ENCODE measurements at regions not wholly inside any gene's neighbourhood (a gene's known extent, or its start where the extent isn't known, plus 50 kb on each side); places are given as distances from the start of the nearest gene placed in this dataset.

DNA sequence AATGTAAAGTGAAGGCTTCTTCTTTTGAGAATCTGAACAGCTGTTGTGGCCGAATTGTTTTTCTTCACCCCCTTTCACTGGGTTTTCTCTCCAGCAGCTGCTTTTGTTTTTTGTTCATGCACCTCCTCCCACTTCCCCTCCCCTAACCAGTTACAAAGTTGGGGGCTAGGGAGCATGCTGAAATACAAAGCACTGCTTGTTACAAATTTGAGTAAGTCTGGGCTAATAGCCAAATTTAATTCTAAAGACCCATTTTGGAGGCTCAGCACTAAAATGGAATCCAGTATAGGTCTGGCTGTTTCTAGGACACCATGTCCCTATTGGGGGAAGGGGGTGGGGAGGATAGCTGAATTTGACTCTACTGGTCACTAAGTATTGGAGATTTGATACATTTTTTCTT lies 89.2 kb upstream of the GPM6B start:
- ATAC-seq (no peak), DNase-seq (ENCODE audit: low spot score) (no peak)

DNA sequence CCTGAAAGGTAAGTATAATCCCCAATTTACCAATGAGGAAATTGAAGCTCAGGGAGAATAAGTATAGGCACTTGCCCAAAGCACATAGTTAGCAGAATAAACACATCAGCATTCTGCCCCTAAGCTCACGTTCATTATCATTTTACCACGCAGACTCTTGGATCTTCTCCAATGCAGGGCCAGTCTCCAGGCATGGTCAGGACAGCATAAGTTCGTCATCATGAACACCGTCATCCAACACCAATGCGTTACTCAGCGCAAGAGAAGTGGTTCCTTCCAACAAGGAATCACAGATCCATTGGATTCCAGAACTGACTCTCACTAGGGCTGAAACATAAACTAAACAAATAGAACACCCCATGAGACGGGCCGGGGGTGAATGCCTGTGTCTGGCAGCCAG lies 86.5 kb upstream of the GPM6B start:
- no peak for ATAC-seq

DNA sequence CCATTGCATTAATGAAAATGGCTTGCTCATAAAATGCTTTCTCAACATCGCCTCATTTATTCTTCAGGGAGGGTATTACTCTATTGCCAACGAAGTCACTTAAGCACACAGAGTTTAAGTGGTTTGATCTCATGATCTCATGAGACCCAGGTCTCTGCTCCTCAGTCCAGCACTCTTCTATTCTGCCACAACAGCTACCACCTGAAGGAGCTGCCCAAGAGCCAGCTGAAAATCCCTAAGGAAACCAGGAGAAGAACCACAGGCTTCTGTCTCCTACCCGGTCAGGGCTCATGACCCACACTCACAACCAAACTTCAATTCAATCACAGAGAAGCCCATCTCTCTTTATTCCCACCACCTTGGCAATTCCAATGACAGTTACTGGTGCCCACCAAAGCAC lies 85.5 kb upstream of the GPM6B start:
- no peak for ATAC-seq

More for the DNA sequence above, 86.5 kb upstream of the GPM6B start:
- no peak for DNase-seq (ENCODE audit: low spot score)

DNA sequence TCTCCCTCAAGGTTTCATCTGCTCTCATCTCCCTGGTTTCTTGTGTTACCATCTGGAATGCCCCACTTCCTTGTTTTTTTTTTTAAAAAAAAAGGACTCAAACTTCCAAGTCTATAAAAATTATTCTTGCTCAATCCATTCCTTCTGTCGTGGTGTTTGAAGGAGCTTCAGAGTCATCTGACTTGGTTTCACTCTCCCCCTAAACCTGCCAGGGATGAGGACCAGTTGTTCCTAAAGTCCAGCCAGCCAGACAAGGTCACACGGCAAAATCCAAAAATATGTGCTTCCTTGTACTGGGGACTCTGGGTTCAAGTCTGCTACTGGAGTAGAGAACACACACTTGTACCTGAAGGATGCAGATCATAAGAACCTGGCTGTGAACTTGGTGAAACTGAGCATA lies 84.5 kb upstream of the GPM6B start:
- DNase-seq (ENCODE audit: low spot score) (no peak), ATAC-seq (no peak)

More for the DNA sequence above, 85.5 kb upstream of the GPM6B start:
- DNase-seq (ENCODE audit: low spot score) = no peak

DNA sequence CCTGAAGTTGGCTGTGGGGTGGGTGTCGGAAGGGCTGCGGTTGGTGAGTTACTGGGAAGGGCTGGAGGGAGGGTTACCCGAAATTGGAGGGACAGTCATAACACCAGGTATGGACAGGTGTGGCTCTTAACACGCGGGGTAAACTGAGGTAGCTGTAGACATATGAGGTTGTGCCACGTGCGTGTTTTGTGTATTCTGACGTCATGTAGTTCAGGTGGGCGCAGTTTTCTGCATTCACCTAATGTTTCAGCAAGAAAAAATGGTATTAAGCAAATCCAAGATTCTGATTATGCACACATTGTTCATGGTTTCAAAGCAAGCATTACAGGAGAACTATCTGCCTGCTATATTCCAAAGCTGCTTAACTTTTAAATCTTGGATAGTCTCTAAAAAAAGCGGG lies 83.5 kb upstream of the GPM6B start:
- no peak for DNase-seq (ENCODE audit: low spot score)

DNA sequence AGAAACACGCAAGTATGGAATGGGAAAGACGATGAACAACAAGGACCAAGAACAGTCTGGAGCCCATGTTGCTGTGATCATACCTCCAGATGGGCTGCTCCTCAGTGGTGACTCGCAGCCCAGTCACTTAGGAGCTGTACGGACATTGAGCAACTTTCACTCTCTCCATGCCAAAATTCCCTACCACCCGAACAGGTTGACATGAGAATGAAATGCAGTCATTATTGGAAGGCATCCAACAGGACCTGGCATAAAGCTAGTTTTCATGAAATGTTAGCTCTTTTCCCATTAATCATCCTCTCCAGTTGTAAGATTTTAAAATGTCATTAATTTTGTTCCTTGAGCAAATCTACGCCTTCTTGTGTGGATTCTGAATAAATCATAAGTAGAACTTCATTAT lies 82.7 kb upstream of the GPM6B start:
- no peak for DNase-seq (ENCODE audit: low spot score)

More for the DNA sequence above, 83.5 kb upstream of the GPM6B start:
- no peak for ATAC-seq

DNA sequence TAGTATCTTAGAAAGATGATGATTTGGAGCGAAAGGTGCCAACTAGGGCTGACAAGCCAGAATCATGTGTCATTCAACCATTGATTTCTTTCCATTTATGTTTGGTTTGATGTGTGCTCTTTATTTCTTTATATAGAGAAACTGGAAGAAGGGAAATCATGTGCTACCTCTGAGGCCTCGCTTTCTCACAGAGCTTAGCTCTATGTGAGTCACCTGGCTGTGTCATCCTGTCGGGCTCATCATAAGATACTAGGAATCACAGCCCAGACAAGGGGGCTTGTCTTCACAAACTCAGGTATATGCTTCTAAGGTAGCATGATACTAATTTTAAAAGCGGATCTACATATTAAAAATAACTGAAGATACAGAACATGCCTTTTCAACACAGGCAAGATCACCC lies 81.7 kb upstream of the GPM6B start:
- DNase-seq (ENCODE audit: low spot score) (no peak), ATAC-seq (no peak)

More for the DNA sequence above, 82.7 kb upstream of the GPM6B start:
- ATAC-seq = no peak

DNA sequence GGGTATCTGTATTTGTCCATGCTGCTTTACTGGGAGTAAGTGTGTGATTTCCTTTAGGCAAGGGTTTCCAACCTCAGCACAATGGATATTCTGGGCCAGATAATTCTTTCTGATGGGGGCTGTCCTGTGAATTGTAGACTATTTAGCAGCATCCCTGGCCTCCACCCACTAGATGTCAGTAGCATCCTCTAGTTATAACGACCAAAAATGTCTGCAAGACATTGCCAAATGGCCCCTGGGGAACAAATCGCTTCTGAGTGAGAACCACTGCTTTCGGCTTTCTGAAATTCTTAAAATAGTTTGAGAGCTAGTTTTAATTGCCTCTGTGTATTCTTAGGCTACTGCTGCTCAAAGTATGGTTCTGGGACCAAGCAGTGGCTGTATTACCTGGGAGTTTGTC lies 81.2 kb upstream of the GPM6B start:
- ATAC-seq = no peak
- no peak for DNase-seq (ENCODE audit: low spot score)

DNA sequence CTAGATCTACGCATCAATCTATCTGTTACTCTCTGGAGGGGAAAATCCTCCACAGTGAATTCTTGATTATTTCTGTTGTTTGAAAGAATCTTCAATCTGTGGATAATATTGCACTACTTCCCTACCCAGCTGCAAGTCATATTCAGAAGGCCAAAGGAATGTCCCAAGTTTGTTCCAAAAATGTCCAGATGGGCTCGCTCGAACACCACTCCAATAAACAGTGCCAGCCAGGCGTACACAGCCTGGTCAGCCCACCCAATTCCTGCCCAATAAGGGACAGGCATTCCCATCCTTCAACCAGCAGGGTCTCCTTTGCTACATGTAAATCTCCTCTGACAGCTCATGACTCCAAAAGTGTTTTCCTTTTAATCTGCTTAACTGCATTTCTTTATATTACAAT lies 80.7 kb upstream of the GPM6B start:
- DNase-seq (ENCODE audit: low spot score) (no peak), ATAC-seq (no peak)

DNA sequence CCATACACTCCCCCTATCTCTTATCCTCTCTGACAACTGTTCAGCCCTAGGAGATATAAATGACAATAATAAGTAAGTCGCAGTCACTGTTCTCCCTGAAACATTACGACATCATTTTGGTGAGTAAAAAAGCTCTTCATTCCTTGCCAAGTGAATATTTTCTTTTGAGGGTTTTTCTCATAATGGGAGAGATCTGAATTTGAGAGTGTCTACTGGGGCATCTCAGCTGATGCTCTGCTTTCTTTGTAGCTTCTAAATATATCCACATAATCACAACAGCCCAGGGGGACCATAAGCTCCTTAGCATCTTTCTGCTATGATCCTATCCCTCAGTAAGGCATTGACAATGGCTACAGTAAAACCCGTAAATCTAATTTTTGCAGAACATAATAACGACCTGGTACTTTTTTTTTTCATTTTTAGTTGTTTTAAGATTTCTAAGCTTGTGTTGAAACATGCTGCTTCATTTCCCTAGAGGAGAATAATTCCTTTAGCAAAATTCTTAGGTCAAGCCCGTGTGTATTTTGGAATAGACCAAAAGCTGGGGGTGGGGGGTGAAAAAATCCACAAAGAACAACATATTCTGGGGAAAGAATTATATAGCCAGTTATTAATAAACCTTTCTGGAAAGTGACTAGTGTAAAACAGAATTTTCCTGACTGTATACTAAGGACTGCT lies 78.1 kb upstream of the GPM6B start:
- no peak for DNase-seq (ENCODE audit: low spot score)
- no peak for ATAC-seq

DNA sequence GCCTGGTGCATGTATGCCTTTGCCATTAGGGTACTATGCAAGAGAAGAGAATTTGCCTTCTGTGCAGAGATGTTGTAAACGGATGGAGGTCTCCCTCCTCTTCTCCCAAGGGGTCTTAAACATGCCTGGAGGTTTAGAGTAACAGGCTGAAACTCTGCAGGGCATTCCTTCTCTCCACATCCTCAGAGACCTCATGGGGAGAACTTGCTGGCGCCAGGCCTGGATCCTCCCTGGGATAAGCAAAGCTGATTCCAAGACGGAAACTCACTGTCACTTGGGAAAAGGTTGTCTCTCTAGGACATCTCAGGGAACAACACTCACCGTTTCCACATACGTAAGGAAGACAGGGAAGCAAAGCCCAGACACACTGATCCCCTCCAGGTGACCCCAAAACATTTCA lies 76.9 kb upstream of the GPM6B start:
- no peak for DNase-seq (ENCODE audit: low spot score)
- no peak for ATAC-seq

DNA sequence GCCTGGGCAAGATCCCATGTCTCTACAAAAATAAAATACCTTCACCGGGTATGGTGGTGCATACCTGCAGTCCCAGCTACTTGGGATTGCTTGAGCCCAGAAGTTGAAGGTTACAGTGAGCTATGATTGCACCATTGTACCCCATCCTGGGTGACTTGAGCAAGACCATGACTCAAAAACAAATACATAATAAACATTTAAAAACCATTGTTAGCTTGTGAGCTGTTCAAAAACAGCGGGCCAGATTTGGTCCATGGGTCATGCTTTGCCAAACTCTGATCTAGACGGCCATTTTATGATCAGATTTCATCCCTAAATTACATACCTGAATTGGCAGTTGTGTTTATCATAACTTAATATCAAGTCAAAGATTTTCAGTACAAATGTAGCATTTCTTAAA lies 76.0 kb upstream of the GPM6B start:
- no peak for DNase-seq (ENCODE audit: low spot score)
- no peak for ATAC-seq

DNA sequence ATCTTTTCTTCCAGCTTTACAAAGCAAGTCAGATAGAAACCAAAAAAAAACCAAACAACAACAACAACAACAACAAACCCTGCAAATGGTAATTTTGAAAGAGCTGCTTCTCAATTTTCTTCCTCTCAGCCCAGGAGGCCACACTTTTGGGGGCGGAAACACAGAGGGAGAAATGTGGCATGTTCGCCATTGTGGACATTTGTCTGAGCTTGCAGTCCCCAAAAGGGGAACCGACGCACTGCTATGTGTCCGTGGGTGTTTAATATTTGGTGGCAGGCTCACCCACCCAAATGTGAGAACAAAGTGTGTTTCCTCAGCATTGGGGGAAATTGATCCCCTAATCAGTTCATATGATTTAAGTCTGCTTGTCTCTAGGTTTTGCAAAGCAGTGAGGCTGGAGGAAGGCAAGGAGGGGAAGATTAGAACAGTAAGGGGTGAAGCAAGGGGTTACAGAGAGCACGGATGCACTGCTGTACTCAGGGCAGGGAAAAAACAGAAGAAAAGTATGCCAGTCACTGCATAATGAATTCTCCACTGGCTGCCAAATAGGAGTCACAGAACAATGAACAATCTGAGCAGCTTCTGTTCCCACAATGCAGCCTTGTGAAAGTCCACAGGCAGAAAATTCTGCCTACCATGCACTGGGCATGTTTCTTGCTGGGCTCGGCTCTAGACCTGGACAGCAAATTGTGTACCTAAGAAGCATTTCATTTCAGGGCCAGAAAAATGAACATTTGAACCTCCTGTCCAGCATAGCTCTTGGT lies 74.7 kb upstream of the GPM6B start:
- ATAC-seq = no peak
- no peak for DNase-seq (ENCODE audit: low spot score)

DNA sequence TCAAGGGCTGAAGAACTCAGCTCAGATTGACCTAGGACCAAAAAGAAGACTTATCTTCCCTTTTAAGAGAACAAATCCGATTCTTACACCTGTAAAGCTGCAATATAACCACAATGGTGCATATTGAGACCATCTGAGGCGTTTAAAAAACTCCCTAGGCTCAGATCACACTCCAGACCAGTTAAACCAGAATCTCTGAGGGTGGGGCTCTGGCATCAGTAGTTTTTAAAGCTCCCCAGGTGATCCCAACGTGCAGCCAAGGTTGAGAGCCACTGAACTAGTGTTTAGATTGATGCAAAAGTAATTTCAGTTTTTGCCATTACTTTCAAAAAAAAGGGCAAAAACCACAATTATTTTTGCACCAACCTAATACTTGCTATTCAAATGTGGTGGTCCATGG lies 73.9 kb upstream of the GPM6B start:
- no peak for DNase-seq (ENCODE audit: low spot score)

DNA sequence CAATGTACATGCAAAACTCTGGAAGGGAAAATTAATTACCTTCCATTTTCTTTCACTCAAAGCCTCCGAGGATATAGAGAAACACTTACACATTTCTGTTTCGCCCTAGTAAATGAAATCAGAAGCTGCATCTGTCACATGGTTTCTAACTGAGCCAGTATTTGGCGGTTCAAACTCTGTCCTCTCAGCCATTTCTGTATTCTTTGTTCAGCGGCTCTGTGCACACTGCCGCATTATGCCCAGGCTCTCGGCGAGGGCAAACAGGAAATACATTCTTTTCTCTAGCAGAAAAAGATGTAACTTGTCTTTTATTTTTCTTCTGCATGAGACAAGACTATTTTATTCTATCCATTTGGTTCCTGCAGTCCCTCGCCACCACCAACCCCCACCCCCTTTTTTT lies 71.4 kb upstream of the GPM6B start:
- DNase-seq (ENCODE audit: low spot score) (no peak), ATAC-seq (no peak)

More for the DNA sequence above, 73.9 kb upstream of the GPM6B start:
- no peak for ATAC-seq

DNA sequence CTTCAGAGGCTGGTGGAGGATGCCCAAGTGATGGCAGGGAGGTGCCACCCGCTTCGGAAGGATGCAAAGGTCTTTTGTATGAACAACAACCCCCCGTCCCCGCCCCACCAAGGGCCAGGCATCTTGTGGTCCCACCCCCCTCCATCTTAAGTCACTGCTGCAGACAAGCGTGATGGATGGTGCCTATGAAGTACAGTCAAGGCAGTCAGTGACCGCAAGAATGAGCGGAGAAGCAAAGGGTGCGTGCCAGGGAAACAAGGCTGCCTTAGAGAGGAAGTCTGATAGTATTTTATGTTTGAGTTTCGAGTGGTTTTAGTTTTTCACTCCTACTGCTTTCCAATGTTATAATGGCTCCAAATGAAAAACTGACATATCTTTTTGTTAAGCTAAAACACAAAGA lies 68.7 kb upstream of the GPM6B start:
- ATAC-seq (no peak), DNase-seq (ENCODE audit: low spot score) (no peak)

DNA sequence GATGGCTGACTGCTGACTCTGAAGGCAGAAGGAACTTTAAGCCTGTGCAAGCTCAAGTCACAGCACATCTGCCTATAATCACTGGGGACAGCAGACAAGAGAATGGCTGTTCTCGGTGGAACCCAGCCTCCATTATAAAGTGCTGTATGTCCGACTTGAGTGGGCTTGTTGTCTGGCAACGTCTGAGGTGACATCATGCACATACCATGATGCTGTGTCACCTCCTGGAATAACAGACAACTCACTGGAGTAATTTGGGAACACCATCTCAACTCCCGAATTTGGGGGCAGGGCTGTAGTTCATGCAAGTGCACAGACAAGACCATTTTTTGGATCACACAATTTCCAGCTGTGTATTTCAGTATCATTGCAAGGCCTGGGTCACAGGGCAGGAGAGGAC lies 59.8 kb upstream of the GPM6B start:
- DNase-seq (ENCODE audit: low spot score) = no peak
- ATAC-seq = no peak

DNA sequence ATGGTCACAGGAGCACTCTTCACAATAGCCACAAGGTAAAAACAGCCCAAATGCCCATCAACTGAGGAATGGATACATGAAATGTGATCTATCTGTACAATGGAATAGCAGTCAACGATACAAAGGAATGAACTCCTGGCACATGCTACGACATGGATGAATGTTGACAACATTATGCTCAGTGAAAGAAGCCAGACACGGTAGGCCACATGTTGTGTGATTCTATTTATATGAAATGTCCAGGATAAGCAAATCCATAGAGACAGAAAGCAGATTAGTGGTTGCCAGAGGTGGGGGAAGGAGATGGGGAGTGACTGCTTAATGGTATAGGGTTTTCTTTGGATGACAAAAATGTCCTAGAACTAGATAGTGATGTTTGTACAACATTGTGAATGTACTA lies 58.7 kb upstream of the GPM6B start:
- ATAC-seq = no peak
- DNase-seq (ENCODE audit: low spot score) = no peak

DNA sequence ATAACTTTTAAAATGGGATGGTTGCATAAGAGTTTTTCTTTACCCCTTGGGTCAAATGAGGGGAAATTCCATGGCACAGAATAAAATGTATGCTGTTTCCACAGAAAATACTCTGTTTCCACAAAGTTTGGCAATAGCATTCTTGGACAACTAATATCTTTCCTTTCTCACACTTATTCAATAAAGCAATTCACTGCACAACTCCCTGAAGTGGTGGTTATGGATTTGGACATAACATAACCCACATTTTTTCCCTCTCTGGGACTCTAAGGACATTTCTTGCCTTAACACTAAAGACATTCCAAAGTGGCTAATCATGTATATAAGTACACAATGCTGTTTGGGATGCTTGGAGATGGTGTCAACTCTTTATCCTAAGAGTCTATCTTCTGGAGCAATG lies 51.7 kb upstream of the GPM6B start:
- ATAC-seq = no peak

More for the DNA sequence above, 51.7 kb upstream of the GPM6B start:
- DNase-seq (ENCODE audit: low spot score) = no peak
